ENCODE measurements at regions not wholly inside any gene's neighbourhood (a gene's known extent, or its start where the extent isn't known, plus 50 kb on each side); places are given as distances from the start of the nearest gene placed in this dataset.

GRCh38 chr4:182968917-182969650 is 51.9 kb upstream of the DCTD start:
- H3K27me3 Mint-ChIP-seq, result peaks cover 29% of the 10 kb centered on the region
- no peak overlapping the region for H3K27ac Mint-ChIP-seq
- ChIA-PET CTCF (no interaction called here), POLR2A (no interaction called here)
- no peak for DNase-seq
- intact Hi-C loops (cut with micrococcal nuclease), result no loop called here
- H3K4me1 Mint-ChIP-seq (ENCODE audit: low read depth), result no peaks in the 10 kb centered on the region
- no peaks in the 10 kb centered on the region for H3K36me3 Mint-ChIP-seq
- no peaks in the 10 kb centered on the region for H3K9me3 Mint-ChIP-seq
- no peak overlapping the region for H3K4me3 Mint-ChIP-seq

GRCh38 chr4:182967403-182967802 is 50.2 kb upstream of the DCTD start:
- ChIA-PET POLR2A (no interaction called here), CTCF (interaction anchor here (1.0 kb wide), 1 partner anchor 295 kb away, joined by 3 read pairs; no protein-coding TSS in a partner anchor)
- no peak overlapping the region for H3K4me3 Mint-ChIP-seq
- no peaks in the 10 kb centered on the region for H3K36me3 Mint-ChIP-seq
- H3K27me3 Mint-ChIP-seq, result peaks cover 26% of the 10 kb centered on the region
- no peaks in the 10 kb centered on the region for H3K4me1 Mint-ChIP-seq (ENCODE audit: low read depth)
- no peak overlapping the region for H3K27ac Mint-ChIP-seq
- no peak for DNase-seq
- intact Hi-C loops (cut with micrococcal nuclease), result no loop called here
- no peaks in the 10 kb centered on the region for H3K9me3 Mint-ChIP-seq
